GM19467 (cell line): ENCODE measurements at regions not wholly inside any gene's neighbourhood (a gene's known extent, or its start where the extent isn't known, plus 50 kb on each side); places are given as distances from the start of the nearest gene placed in this dataset.

Experiments used
- ATAC-seq: cut with Tn5 transposase; IDR thresholded peaks from one replicate; pipeline ENCODE4 v1.9.1; 2021; ENCODE audit warnings: mild to moderate bottlenecking, moderate library complexity; ENCODE audit not compliant: unreplicated experiment

DNA sequence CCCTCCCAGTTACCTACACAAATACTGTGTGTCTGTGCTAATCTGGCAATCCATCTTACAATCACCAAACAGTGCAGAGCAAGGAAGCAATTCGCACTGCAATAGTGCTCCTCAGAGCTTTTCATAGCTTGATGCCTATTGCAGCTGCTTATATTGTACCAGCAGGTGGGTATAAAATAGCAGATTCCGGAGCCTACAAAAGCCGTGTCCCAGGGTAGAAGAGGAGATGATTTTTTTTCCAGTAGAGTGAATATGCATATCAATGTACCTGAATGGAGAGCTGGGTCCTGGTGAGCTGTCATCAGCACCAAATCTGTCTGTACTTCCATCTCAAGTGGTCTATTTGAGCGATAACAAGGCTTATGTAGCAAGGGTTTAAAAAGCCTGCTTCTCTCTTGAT is 668.4 kb downstream of the DIAPH3 start:
- no peak for ATAC-seq

- no peak for ATAC-seq
Observed at GRCh38 chr13:59495936-59496512, 667.7 kb downstream of the DIAPH3 start.

GRCh38 chr13:59497621-59498247 is 666.0 kb downstream of the DIAPH3 start:
- no peak for ATAC-seq

- ATAC-seq = no peak
Observed at GRCh38 chr13:59501004-59501403, 662.7 kb downstream of the DIAPH3 start.

- ATAC-seq = no peak
Observed at GRCh38 chr13:59504407-59504806, 659.3 kb downstream of the DIAPH3 start.

GRCh38 chr13:59510386-59510785 is 653.3 kb downstream of the DIAPH3 start:
- ATAC-seq = no peak

DNA sequence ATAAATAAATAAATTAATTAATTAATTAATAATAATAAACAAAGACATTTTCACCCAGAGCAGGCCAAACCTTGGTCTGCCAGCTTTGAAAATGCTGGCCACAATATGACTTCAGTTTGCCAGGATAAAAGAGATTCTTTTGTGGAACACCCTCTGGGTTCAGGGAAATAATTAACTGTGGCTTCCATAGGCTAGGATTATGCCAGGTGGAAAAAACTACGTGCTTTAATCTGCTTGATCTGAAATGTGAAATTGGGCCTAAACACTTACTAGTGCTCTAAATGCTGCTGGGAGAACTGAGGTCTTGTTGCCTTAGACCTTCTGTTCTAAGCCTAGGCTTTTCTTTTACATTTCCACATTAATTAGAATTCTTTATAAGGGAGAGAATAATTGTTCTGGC is 650.0 kb downstream of the DIAPH3 start:
- no peak for ATAC-seq

GRCh38 chr13:59514316-59514715 is 649.4 kb downstream of the DIAPH3 start:
- ATAC-seq = no peak

- ATAC-seq = no peak
Observed at GRCh38 chr13:59519819-59520218, 643.9 kb downstream of the DIAPH3 start.

- no peak for ATAC-seq
Observed at GRCh38 chr13:59521549-59521948, 642.2 kb downstream of the DIAPH3 start.

DNA sequence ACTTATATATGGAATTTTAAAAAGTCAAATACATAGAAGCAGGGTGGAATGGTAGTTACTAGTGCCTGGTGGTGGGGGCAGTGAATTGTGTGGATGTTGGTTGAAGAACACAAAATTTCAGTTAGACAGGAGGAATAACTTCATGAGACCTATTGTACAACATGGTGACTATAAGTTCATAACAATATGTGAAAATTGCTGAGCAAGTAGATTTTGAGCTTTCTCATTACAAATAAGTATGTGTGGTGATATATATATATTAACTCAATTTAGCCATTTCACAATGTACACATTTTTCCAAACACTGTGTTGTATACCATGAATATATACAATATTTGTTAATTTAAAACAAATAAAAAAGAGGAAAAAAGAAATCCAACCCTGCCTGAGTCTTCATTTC is 641.1 kb downstream of the DIAPH3 start:
- no peak for ATAC-seq

- no peak for ATAC-seq
Observed at GRCh38 chr13:59527500-59527899, 636.2 kb downstream of the DIAPH3 start.

- no peak for ATAC-seq
Observed at GRCh38 chr13:59531571-59532091, 632.1 kb downstream of the DIAPH3 start.

GRCh38 chr13:59532405-59532804 is 631.3 kb downstream of the DIAPH3 start:
- no peak for ATAC-seq

DNA sequence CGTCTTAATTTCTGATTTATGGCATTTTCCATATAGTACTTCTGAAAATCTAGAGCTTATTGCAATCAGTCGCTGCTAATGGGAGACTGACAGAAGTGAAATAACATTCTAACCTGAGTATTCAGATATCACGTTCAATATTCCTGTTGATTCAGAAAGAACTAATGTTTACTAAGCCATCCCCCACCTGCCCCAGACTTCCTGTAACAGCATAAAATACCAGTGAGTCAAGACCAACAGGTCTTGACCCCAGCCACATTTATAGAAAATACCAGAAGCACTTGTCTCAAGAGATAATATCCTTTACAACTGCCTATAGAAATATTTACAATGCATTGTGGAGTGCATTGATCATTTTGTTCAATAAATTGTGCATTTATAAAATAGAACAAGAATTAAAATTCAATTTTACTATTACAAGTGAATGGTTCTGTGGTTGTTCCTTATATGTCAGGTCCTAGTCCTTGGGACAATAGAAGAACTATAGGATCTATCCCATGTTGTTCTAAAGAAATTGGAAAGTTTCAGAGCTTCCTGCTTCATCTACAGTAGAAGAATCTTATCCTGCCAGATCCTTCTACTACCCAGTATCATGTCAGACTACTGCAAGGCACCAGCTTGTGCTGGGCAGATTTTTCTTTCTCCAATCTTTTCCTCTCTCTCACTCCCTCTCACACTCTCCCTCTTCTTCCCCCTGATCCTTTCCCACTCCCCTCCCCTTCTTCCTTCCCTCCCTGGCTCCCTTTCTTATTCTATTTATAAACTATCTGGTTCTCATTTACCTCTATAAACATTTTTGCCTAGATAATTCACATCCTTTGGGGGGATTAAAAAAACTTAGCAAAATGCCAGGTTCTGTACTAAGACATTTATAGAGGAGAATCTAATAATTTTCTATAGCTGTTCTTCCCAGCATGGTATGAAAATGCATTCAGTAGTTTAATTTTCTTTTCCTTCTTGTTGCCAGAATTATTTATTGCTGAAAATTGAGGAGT is 629.9 kb downstream of the DIAPH3 start:
- no peak for ATAC-seq

- ATAC-seq = no peak
Observed at GRCh38 chr13:59534806-59535205, 628.9 kb downstream of the DIAPH3 start.

DNA sequence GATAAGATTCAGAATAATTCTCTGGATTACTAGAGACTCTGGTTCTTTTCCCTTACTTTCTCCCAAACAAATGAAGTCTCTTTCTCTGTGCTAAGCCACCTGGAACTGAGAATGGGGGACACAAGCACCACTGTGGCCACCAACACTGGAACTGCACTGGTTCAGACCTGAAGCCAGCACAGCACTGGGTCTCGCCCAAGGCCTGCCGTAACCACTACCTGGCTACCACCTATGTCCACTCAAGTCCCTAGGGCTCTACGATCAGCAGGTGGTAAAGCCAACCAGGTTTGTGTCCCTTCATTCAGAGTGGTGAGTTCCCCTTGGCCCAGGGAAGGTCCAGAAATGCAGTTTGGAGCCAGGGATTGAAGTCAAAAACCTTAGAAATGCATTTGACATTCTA is 626.2 kb downstream of the DIAPH3 start:
- no peak for ATAC-seq

GRCh38 chr13:59538512-59538911 is 625.2 kb downstream of the DIAPH3 start:
- ATAC-seq = no peak

- no peak for ATAC-seq
Observed at GRCh38 chr13:59542303-59542702, 621.4 kb downstream of the DIAPH3 start.

DNA sequence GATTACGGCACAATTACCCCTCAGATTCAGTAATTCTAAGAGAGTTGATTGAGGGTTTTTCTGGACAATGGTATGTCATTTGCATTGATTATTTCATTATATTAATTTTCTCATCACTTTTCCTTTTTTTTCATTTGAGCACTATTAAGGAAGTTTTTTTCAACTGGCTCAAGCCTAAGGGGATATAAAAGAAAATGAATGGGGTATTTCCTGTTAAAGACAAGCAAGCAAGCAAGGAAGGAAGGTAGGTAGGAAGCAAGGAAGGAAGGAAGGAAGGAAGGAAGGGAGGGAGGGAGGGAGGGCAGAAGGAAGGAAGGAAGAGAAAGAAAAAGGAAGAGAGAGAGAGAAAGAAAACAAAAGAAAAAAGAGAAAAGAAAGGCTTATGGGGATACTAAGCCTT is 620.3 kb downstream of the DIAPH3 start:
- no peak for ATAC-seq

- no peak for ATAC-seq
Observed at GRCh38 chr13:59545007-59545406, 618.7 kb downstream of the DIAPH3 start.

GRCh38 chr13:59546178-59546577 is 617.5 kb downstream of the DIAPH3 start:
- ATAC-seq = no peak
